ENCODE measurements at regions not wholly inside any gene's neighbourhood (a gene's known extent, or its start where the extent isn't known, plus 50 kb on each side); places are given as distances from the start of the nearest gene placed in this dataset.

GRCh38 chr1:209376774-209377173 is 206.7 kb upstream of the CAMK1G start:
- intact Hi-C loops (cut with DNase I): no loop called here
- Histone ChIP-seq H3K9me3 (no peaks in the 10 kb centered on the region), H3K27ac (no peak overlapping the region), H3K4me1 (no peaks in the 10 kb centered on the region), H3K36me3 (no peaks in the 10 kb centered on the region), H3K4me3 (no peak overlapping the region), H3K27me3 (peaks cover 0 to 4% (median 0%) of the 10 kb centered on the region in 4 donors)
- no peak for TF ChIP-seq CTCF (IDR thresholded peaks at IDR 0.05)
- ATAC-seq: no peak
- DNase-seq: no peak
- FAIRE-seq: no peak

DNA sequence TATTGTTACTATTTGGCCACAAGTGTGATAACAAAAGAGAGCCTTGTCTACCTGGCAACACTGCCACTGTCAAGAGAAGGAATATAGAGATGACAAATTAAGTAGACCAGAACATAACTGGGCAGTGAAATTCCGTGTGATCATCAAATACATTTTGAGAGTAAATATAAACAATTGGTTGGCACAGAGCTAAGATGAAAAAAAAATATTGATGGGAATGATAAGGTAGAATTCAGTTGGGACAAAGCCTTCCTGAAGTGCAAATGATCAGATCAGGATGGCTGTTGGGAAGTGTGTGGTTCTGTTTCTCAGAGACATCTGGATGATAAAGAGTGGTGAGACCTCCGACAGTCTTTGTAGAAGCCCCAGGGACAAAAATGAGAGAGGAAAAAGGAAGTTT is 205.5 kb upstream of the CAMK1G start:
- no peak for TF ChIP-seq CTCF (IDR thresholded peaks at IDR 0.05)
- DNase-seq: no peak
- no peak for FAIRE-seq
- no peak for ATAC-seq
- no peak overlapping the region for H3K4me3 ChIP-seq
- H3K27me3 ChIP-seq: peaks cover 0 to 1% (median 0%) of the 10 kb centered on the region in 4 donors
- WGBS, 2 donors: 50 to 63% methylated on average over 2 of the region's 2 CpGs
- H3K27ac ChIP-seq: no peak overlapping the region
- intact Hi-C loops (cut with DNase I): no loop called here
- H3K4me1 ChIP-seq: no peaks in the 10 kb centered on the region
- no peaks in the 10 kb centered on the region for H3K36me3 ChIP-seq
- H3K9me3 ChIP-seq: no peaks in the 10 kb centered on the region

- Histone ChIP-seq H3K4me3 (no peak overlapping the region), H3K27ac (no peak overlapping the region), H3K36me3 (no peaks in the 10 kb centered on the region), H3K27me3 (no peaks in the 10 kb centered on the region), H3K9me3 (no peaks in the 10 kb centered on the region), H3K4me1 (no peaks in the 10 kb centered on the region)
- ATAC-seq (no peak), DNase-seq (no peak), FAIRE-seq (no peak)
- intact Hi-C loops (cut with DNase I): no loop called here
- 61 to 68% methylated on average over 1 of the region's 1 CpG for WGBS, 2 donors
- no peak for TF ChIP-seq CTCF (IDR thresholded peaks at IDR 0.05)
Measured at GRCh38 chr1:209379280-209379679, 204.2 kb upstream of the CAMK1G start.

- 72 to 75% methylated on average over 1 of the region's 1 CpG for WGBS, 2 donors
- Histone ChIP-seq H3K9me3 (no peaks in the 10 kb centered on the region), H3K27me3 (no peaks in the 10 kb centered on the region), H3K36me3 (no peaks in the 10 kb centered on the region), H3K27ac (no peak overlapping the region), H3K4me3 (no peak overlapping the region), H3K4me1 (no peaks in the 10 kb centered on the region)
- ATAC-seq (no peak), DNase-seq (no peak), FAIRE-seq (no peak)
- intact Hi-C loops (cut with DNase I): no loop called here
- no peak for TF ChIP-seq CTCF (IDR thresholded peaks at IDR 0.05)
Measured at GRCh38 chr1:209380420-209380819, 203.1 kb upstream of the CAMK1G start.

GRCh38 chr1:209382231-209383100 is 201.0 kb upstream of the CAMK1G start:
- TF ChIP-seq CTCF (IDR thresholded peaks at IDR 0.05): no peak
- no peak for FAIRE-seq
- Histone ChIP-seq H3K4me1 (no peaks in the 10 kb centered on the region), H3K36me3 (no peaks in the 10 kb centered on the region), H3K27me3 (no peaks in the 10 kb centered on the region), H3K9me3 (no peaks in the 10 kb centered on the region), H3K27ac (no peak overlapping the region), H3K4me3 (no peak overlapping the region)
- no peak for DNase-seq
- intact Hi-C loops (cut with DNase I): no loop called here
- 22 to 31% methylated on average over 3 of the region's 3 CpGs for WGBS, 2 donors
- ATAC-seq: no peak
